Fibroblast of the aortic adventitia (primary cell): ENCODE measurements at regions not wholly inside any gene's neighbourhood (a gene's known extent, or its start where the extent isn't known, plus 50 kb on each side); places are given as distances from the start of the nearest gene placed in this dataset.

ENCODE experiments used
- DNase-seq: peaks from one replicate; pipeline ENCODE4 v3.0.0-alpha.2; 2010; ENCODE audit warnings: low read depth
- H3K4me3 ChIP-seq: 2 replicates; pipeline ENCODE4 v1.5.1; 2011; ENCODE audit warnings: low read depth, mild to moderate bottlenecking, control low read depth, low read length, moderate library complexity
- TF ChIP-seq, protein P1 (sequence below): IDR thresholded peaks from 2 replicates; pipeline ENCODE4 v1.5.1; 2011; ENCODE audit warnings: mild to moderate bottlenecking, low read length, control low read depth, inconsistent platforms; ENCODE audit not compliant: insufficient read depth

DNA sequence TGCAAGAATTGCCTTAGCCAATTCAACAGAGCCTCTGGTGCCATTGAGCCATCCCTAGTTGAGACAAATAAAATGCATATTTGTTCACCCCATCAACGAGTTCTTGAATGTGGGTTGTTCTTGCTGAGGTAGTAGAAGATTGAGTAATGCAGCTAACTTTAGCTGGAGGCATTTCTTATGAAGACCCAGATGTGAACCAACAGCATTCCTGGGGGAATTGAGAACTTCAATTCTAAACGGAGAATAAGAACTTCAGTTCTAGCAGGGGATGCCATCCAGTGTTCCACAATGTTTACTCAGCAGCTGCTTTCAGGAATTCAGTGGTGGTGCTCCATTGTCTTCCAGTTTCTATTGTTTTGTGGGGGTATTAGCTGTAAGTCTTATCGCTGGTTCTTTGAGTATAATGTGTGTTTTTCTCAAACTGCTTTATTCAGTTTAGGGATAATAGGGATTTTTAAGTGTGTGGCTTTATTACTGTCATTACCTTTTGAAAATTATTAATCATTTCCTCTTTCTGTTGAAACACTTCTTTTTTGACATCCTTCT is 1968.2 kb upstream of the NUDT12 start:
- DNase-seq, result no peak
- TF ChIP-seq, protein P1, sequence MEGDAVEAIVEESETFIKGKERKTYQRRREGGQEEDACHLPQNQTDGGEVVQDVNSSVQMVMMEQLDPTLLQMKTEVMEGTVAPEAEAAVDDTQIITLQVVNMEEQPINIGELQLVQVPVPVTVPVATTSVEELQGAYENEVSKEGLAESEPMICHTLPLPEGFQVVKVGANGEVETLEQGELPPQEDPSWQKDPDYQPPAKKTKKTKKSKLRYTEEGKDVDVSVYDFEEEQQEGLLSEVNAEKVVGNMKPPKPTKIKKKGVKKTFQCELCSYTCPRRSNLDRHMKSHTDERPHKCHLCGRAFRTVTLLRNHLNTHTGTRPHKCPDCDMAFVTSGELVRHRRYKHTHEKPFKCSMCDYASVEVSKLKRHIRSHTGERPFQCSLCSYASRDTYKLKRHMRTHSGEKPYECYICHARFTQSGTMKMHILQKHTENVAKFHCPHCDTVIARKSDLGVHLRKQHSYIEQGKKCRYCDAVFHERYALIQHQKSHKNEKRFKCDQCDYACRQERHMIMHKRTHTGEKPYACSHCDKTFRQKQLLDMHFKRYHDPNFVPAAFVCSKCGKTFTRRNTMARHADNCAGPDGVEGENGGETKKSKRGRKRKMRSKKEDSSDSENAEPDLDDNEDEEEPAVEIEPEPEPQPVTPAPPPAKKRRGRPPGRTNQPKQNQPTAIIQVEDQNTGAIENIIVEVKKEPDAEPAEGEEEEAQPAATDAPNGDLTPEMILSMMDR, result no peak
- H3K4me3 ChIP-seq, result no peak overlapping the region

DNA sequence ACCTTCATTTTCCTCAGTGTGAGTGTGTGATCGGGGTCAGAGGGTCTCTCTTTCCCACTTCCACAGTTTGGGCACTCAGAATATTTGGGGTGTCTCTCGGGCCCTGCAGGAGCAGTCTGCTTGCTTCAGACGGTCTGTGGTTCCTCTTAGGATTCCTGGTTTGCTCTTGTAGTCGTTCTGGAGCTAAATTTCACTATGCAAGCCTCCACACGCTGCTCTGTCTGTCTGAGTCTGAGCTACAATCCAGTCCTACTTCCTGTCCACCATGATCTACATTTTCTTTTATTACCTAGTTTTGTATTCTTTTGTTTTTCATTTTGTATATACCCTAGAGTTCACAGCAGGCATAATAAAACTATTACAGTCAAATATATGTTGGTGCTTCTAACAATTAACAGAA is 1967.3 kb upstream of the NUDT12 start:
- no peak for DNase-seq
- TF ChIP-seq, protein P1, result no peak
- no peak overlapping the region for H3K4me3 ChIP-seq

DNA sequence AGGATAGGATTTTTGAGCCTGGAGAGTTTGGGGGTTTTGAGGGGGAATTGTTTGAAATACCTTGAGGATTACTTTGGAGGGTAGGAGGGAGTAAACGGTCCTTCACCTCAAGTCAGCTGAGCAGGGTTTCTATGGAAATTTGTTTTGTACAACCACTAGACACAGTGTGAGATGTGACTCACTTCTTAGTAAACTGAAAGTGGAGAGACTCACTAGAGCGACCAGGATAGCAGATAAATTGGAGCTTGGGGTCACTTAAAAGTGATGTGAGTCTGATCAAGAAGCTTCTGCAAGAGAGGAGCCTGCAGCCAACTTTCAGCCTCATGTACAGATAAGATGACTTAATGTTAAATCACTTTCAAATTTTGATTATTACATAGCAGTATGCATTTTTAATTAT is 1945.9 kb upstream of the NUDT12 start:
- TF ChIP-seq, protein P1, result no peak
- DNase-seq, result no peak
- no peak overlapping the region for H3K4me3 ChIP-seq

- TF ChIP-seq, protein P1, result no peak
- no peak for DNase-seq
- H3K4me3 ChIP-seq, result no peak overlapping the region
Observed at GRCh38 chr5:105506692-105507277, 1944.2 kb upstream of the NUDT12 start.

DNA sequence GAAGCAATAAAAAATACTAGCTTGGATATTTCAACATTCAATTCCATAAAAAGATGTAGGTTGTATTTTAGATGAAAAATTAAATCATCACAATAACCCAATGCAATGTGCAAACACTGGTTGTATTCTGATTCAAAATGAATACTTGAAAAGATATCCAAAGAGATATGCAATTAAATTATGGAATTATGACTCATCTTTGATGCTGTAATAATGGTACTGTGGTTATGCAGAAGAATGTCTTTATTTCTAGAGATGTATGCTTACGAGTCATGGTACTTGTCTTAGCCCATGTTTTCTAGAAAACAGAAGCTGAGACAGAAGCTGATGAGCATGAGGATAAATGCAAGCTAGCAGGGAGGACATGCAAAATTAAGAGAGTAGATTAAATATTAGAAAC is 1941.4 kb upstream of the NUDT12 start:
- TF ChIP-seq, protein P1, result no peak
- no peak overlapping the region for H3K4me3 ChIP-seq
- no peak for DNase-seq

DNA sequence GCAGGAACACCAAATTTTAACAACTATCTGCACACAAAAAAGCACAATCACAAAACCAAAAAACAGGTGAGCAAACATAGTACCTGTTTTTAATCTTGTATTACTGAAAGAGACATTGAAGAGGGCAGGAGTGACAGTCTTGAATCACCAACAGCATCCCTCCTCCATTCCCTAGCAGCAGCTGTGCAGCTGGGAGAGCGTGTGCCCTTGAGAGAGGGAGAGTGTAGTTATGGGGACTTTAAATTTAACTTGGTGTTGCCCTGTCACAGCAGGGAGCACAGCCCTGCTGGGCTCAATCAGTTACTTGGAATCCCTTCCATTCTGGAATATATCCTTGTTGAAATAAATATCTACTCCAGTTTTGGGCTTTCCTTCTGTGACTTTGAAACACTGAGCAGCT is 1938.7 kb upstream of the NUDT12 start:
- H3K4me3 ChIP-seq, result no peak overlapping the region
- no peak for DNase-seq
- TF ChIP-seq, protein P1, result no peak

- H3K4me3 ChIP-seq, result no peak overlapping the region
- TF ChIP-seq, protein P1, result no peak
- DNase-seq, result no peak
Observed at GRCh38 chr5:105475401-105475800, 1912.8 kb upstream of the NUDT12 start.
